ENCODE measurements at regions not wholly inside any gene's neighbourhood (a gene's known extent, or its start where the extent isn't known, plus 50 kb on each side); places are given as distances from the start of the nearest gene placed in this dataset.
"Not testable (repeated sequence)": the region's sequence is repeated elsewhere in the genome, so short reads cannot be mapped to it uniquely, and the experiment has no call there.

DNA sequence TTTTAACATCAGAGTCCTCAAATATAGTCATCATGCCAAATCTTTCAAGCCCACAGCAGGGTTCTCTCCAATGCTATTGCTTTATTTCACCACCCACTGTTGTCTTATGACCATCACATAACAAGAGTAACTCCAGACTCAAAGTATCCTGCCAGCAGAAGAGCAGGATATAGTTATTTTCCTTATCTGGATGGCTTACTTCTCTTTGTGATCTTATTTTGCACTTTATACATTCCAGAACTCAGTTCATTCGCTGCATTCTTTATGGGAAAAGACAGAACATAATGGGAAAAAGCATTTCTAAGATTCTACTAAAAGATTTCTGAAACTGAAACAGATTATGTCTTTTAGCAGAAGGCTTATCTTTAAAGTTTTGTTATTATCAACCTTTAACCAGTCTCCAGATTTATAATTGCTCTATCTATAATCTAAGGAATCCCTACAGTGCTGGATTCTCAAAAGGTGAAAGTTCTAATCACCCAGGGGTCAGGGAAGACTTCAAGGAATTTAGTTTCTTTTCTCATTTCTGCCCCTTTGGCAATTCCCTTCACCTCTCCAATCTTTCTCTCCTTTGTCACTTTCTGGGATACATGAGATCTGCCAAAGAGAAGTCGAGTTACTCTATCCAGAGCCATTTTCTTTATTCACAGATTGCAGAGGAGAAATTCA lies 190.4 kb downstream of the TPBG start:
- TF ChIP-seq, protein P1, sequence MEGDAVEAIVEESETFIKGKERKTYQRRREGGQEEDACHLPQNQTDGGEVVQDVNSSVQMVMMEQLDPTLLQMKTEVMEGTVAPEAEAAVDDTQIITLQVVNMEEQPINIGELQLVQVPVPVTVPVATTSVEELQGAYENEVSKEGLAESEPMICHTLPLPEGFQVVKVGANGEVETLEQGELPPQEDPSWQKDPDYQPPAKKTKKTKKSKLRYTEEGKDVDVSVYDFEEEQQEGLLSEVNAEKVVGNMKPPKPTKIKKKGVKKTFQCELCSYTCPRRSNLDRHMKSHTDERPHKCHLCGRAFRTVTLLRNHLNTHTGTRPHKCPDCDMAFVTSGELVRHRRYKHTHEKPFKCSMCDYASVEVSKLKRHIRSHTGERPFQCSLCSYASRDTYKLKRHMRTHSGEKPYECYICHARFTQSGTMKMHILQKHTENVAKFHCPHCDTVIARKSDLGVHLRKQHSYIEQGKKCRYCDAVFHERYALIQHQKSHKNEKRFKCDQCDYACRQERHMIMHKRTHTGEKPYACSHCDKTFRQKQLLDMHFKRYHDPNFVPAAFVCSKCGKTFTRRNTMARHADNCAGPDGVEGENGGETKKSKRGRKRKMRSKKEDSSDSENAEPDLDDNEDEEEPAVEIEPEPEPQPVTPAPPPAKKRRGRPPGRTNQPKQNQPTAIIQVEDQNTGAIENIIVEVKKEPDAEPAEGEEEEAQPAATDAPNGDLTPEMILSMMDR (IDR thresholded peaks at IDR 0.05) = no peak
- CTCF ChIA-PET = no interaction called here

DNA sequence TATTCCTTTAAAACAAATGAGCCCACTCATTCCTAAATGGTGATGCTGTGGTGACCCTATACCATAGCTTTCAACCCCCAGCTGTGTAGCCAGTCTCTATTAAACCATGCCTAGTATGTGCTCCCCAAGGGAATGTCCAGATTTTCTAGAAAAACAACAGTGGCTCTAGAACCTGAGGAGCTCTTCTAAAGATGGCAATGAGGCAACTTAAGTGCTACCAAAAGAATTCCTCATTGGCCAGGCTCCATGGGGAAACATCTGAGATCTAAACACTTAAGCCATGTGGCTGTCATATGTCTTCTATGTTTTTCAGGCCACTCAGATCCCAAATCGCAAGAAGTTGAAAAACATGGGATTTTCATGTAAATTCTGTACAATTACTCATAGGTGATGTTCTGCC lies 191.0 kb downstream of the TPBG start:
- CTCF ChIA-PET = no interaction called here
- no peaks in the 10 kb centered on the region for H3K4me1 Mint-ChIP-seq
- no peak overlapping the region for H3K27ac Mint-ChIP-seq
- TF ChIP-seq, protein P1 (IDR thresholded peaks at IDR 0.05) = no peak
- ATAC-seq (ENCODE audit: low read depth) = no peak
- H3K27me3 Mint-ChIP-seq = no peaks in the 10 kb centered on the region
- POLR2A ChIA-PET = no interaction called here
- H3K36me3 Mint-ChIP-seq (ENCODE audit: low read depth) = no peaks in the 10 kb centered on the region
- H3K9me3 Mint-ChIP-seq = no peaks in the 10 kb centered on the region
- H3K4me3 Mint-ChIP-seq = no peak overlapping the region
- intact Hi-C loops (cut with micrococcal nuclease) = no loop called here
- no peak for DNase-seq

More for the DNA sequence above, 190.4 kb downstream of the TPBG start:
- ATAC-seq (ENCODE audit: low read depth) (no peak), DNase-seq (no peak)
- no peaks in the 10 kb centered on the region for H3K27me3 Mint-ChIP-seq
- H3K4me1 Mint-ChIP-seq = no peaks in the 10 kb centered on the region
- intact Hi-C loops (cut with micrococcal nuclease) = no loop called here
- POLR2A ChIA-PET = no interaction called here
- H3K4me3 Mint-ChIP-seq = no peak overlapping the region
- no peaks in the 10 kb centered on the region for H3K36me3 Mint-ChIP-seq (ENCODE audit: low read depth)
- no peaks in the 10 kb centered on the region for H3K9me3 Mint-ChIP-seq
- H3K27ac Mint-ChIP-seq = no peak overlapping the region

DNA sequence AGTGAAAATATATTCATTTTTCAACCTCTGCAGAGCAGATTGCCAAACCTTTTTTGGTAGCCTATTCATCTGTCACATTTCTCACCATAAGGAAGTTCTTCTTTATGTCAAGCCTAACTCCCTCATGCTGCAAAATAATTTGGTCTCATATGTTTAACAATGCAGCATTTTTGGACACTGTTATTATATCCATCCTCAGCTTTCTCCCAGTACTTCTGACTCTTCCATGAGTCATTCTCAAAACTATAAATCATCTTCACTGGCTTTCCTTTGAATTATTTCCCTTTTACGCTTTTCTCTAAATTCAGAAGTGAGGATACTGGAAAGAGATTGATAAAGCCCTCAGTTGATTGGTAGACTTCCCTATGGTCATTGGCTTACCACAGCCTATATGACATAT lies 192.2 kb downstream of the TPBG start:
- DNase-seq (no peak), ATAC-seq (ENCODE audit: low read depth) (no peak)
- Mint-ChIP-seq H3K9me3 (no peaks in the 10 kb centered on the region), H3K4me1 (no peaks in the 10 kb centered on the region), H3K4me3 (no peak overlapping the region), H3K27me3 (no peaks in the 10 kb centered on the region), H3K36me3 (ENCODE audit: low read depth) (no peaks in the 10 kb centered on the region), H3K27ac (no peak overlapping the region)
- TF ChIP-seq, protein P1 (IDR thresholded peaks at IDR 0.05) = no peak
- POLR2A ChIA-PET = no interaction called here
- intact Hi-C loops (cut with micrococcal nuclease) = no loop called here
- CTCF ChIA-PET = no interaction called here

DNA sequence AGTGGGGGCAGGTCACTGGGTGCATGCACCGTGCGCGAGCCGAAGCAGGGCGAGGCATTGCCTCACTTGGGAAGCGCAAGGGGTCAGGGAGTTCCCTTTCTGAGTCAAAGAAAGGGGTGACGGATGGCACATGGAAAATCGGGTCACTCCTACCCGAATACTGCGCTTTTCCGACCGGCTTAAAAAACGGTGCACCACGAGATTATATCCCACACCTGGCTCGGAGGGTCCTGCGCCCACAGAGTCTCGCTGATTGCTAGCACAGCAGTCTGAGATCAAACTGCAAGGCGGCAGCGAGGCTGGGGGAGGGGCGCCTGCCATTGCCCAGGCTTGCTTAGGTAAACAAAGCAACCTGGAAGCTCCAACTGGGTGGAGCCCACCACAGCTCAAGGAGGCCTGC lies 194.9 kb downstream of the TPBG start:
- POLR2A ChIA-PET; H3K36me3 Mint-ChIP-seq (ENCODE audit: low read depth); H3K9me3 Mint-ChIP-seq; H3K4me3 Mint-ChIP-seq; intact Hi-C loops (cut with micrococcal nuclease); DNase-seq; H3K27me3 Mint-ChIP-seq; H3K27ac Mint-ChIP-seq; ATAC-seq (ENCODE audit: low read depth); CTCF ChIA-PET; H3K4me1 Mint-ChIP-seq: not testable (repeated sequence)

DNA sequence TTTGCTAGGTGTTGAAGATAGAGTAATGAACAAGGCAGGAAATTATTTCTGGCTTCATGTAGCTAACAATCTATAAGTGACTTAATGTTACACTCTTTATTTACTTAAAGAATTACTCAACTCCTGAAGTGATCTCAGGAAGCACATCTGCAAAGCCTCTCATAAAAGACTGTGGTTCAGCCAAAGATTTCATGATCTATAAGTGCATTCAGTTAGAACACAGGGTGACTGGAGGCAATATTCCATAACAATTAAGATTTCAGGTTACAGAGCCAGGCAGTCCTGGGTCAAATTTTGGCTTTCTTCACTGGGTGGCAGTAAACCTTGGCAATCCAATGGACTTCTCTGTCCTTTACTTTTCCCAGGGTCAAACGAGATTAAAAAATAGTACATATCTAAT lies 204.0 kb downstream of the TPBG start:
- ATAC-seq (ENCODE audit: low read depth) (no peak), DNase-seq (no peak)
- no peaks in the 10 kb centered on the region for H3K4me1 Mint-ChIP-seq
- no peaks in the 10 kb centered on the region for H3K36me3 Mint-ChIP-seq (ENCODE audit: low read depth)
- H3K9me3 Mint-ChIP-seq = peaks cover 2% of the 10 kb centered on the region
- intact Hi-C loops (cut with micrococcal nuclease) = no loop called here
- TF ChIP-seq, protein P1 (IDR thresholded peaks at IDR 0.05) = no peak
- no peak overlapping the region for H3K27ac Mint-ChIP-seq
- H3K27me3 Mint-ChIP-seq = no peaks in the 10 kb centered on the region
- ChIA-PET POLR2A (no interaction called here), CTCF (no interaction called here)
- H3K4me3 Mint-ChIP-seq = no peak overlapping the region

Data from activated B cell treated with CpG ODN at 0.5 μM for 24 hours (primary cell).